Neural progenitor cell (in vitro differentiated cells): ENCODE measurements at regions not wholly inside any gene's neighbourhood (a gene's known extent, or its start where the extent isn't known, plus 50 kb on each side); places are given as distances from the start of the nearest gene placed in this dataset.

Experiments
- CTCF ChIP-seq: fragments of 200-600 bp; sonication (generic); IDR thresholded peaks from 2 replicates; pipeline ENCODE4 v1.5.1; 2017; ENCODE audit warnings: antibody characterized with exemption, mild to moderate bottlenecking
- EZH2 ChIP-seq: fragments of 200-600 bp; sonication (generic); IDR thresholded peaks from 2 replicates; pipeline ENCODE4 v1.6.1; 2017; ENCODE audit warnings: antibody characterized with exemption, mild to moderate bottlenecking, moderate library complexity
- EZH2phosphoT487 ChIP-seq: fragments of 200-600 bp; sonication (generic); IDR thresholded peaks from 2 replicates; pipeline ENCODE4 v1.6.1; 2017; ENCODE audit warnings: antibody characterized with exemption

GRCh38 chrX:18076434-18076833 lies 144.3 kb downstream of the BEND2 start:
- TF ChIP-seq CTCF (no peak), EZH2phosphoT487 (no peak), EZH2 (no peak)
